Nephron (organoid): ENCODE measurements at regions not wholly inside any gene's neighbourhood (a gene's known extent, or its start where the extent isn't known, plus 50 kb on each side); places are given as distances from the start of the nearest gene placed in this dataset.
A peak's percentile ranks its signal among the peaks of the same experiment; 100 is the strongest.
"Not testable (repeated sequence)": the region's sequence is repeated elsewhere in the genome, so short reads cannot be mapped to it uniquely, and the experiment has no call there.

Experiments
- H3K27ac Mint-ChIP-seq, 3 experiments: 2 replicates each; pipeline ENCODE4 v1.8.0; 2020; ENCODE audit warnings: mixed read lengths in 3 of 3, mild to moderate bottlenecking in 2 of 3, moderate library complexity in 1 of 3
- H3K27me3 Mint-ChIP-seq: 2 replicates; pipeline ENCODE4 v1.8.0; 2021; ENCODE audit warnings: low read depth, mild to moderate bottlenecking, moderate library complexity, mixed read lengths
- H3K36me3 Mint-ChIP-seq: 2 replicates; pipeline ENCODE4 v1.8.0; 2020; ENCODE audit warnings: low read depth, mixed read lengths
- H3K4me1 Mint-ChIP-seq: 2 replicates; pipeline ENCODE4 v1.8.0; 2020; ENCODE audit warnings: mixed read lengths
- H3K4me3 Mint-ChIP-seq, 3 experiments: 2 replicates each; pipeline ENCODE4 v1.8.0; 2020; ENCODE audit warnings: mild to moderate bottlenecking in 3 of 3, mixed read lengths in 3 of 3, moderate library complexity in 2 of 3
- H3K9me3 Mint-ChIP-seq: 2 replicates; pipeline ENCODE4 v1.8.0; 2020; ENCODE audit warnings: mixed read lengths

- not testable (repeated sequence) for H3K27me3 Mint-ChIP-seq, H3K4me1 Mint-ChIP-seq, H3K9me3 Mint-ChIP-seq, H3K27ac Mint-ChIP-seq, H3K36me3 Mint-ChIP-seq
- peak overlapping the region in 2 of 3 experiments; percentile 41 to 53 for H3K4me3 Mint-ChIP-seq
Observed at GRCh38 chr7:73153921-73154585, 68.2 kb upstream of the SPDYE9 start.

GRCh38 chr7:73148570-73148969 lies 62.7 kb upstream of the SPDYE9 start:
- not testable (repeated sequence) for H3K4me3 Mint-ChIP-seq, H3K36me3 Mint-ChIP-seq, H3K9me3 Mint-ChIP-seq, H3K27ac Mint-ChIP-seq, H3K4me1 Mint-ChIP-seq, H3K27me3 Mint-ChIP-seq

- H3K9me3 Mint-ChIP-seq, H3K27ac Mint-ChIP-seq, H3K4me1 Mint-ChIP-seq, H3K4me3 Mint-ChIP-seq, H3K27me3 Mint-ChIP-seq, H3K36me3 Mint-ChIP-seq: not testable (repeated sequence)
Observed at GRCh38 chr7:73147681-73148080, 61.8 kb upstream of the SPDYE9 start.

DNA sequence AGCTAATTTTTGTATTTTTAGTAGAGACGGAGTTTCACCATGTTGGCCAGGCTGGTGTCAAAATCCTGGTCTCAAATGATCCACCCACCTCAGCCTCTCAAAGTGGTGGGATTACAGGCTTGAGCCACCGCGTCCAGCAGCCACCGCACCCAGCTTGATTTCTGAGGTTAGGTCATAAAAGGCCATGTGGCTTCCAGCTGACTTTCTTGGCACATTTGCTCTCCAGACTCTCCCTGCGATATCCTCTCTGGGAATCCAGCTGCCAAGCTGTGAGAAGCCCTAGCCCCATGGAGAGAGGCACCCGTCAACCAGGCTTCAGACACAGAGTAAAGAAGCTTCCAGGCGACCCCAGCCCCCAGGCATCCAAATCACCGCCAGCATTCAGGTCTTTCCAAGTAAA lies 58.2 kb upstream of the SPDYE9 start:
- H3K36me3 Mint-ChIP-seq, H3K4me3 Mint-ChIP-seq, H3K4me1 Mint-ChIP-seq, H3K27ac Mint-ChIP-seq, H3K9me3 Mint-ChIP-seq, H3K27me3 Mint-ChIP-seq: not testable (repeated sequence)

DNA sequence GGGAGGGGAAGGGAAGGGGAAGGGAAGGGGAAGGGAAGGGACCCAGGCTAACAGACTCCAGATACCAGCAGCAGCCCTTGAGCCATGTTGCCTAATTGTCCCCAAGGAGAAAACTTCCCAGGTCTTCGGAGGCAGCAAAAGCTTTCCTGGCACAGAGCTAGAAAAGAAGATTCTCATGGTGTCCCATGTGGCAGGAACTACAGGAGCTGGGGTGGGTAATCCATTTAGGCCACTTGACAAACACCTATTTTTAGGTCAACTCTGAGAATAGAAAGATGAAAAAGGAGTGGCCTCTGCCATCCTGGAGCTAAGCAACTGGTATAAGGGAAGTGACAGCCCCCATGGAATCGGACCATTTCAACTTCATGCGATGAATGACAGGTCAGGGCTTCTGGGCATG lies 52.1 kb upstream of the SPDYE9 start:
- H3K36me3 Mint-ChIP-seq, H3K9me3 Mint-ChIP-seq, H3K27ac Mint-ChIP-seq, H3K27me3 Mint-ChIP-seq, H3K4me3 Mint-ChIP-seq, H3K4me1 Mint-ChIP-seq: not testable (repeated sequence)
